KOPT-K1 (cell line): ENCODE measurements at regions not wholly inside any gene's neighbourhood (a gene's known extent, or its start where the extent isn't known, plus 50 kb on each side); places are given as distances from the start of the nearest gene placed in this dataset.

Experiments
- H3K27ac ChIP-seq: fragments of 200-600 bp; sonication (generic); 2 replicates; pipeline ENCODE4 v1.5.1; 2016; ENCODE audit warnings: antibody characterized with exemption, mild to moderate bottlenecking, low read depth, low read length; ENCODE audit not compliant: poor library complexity, severe bottlenecking
- H3K36me3 ChIP-seq: fragments of 200-600 bp; sonication (generic); 2 replicates; pipeline ENCODE4 v1.5.1; 2017; ENCODE audit warnings: antibody characterized with exemption, mild to moderate bottlenecking, low read length, moderate library complexity; ENCODE audit not compliant: insufficient read depth
- H3K9me3 ChIP-seq: fragments of 200-600 bp; sonication (generic); 2 replicates; pipeline ENCODE4 v1.5.1; 2017; ENCODE audit warnings: antibody characterized with exemption, low read length, mild to moderate bottlenecking; ENCODE audit not compliant: insufficient read depth, poor library complexity, severe bottlenecking

DNA sequence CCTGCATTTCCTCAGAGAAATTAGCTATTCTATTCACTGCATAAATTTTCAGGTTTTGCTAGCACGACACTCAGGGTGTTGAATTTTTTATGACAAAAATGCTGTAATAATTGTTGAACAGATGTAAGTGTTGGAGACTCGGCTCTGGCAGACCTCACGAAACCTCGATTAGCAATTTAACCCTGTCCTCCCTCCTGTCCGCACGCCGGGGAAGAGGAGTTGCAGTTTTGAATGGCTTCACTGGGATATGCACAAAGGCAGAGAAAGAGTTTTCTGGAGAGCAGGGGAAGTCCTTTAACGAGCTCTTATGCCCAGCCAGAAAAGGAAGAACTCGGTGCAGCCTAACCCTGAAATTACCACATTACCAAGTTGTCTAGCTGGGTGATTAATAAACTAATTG lies 661.1 kb downstream of the VRK1 start:
- Histone ChIP-seq H3K27ac (no peak overlapping the region), H3K9me3 (peaks cover 13% of the 10 kb centered on the region), H3K36me3 (no peaks in the 10 kb centered on the region)

- Histone ChIP-seq H3K36me3 (no peaks in the 10 kb centered on the region), H3K9me3 (peaks cover 13% of the 10 kb centered on the region), H3K27ac (no peak overlapping the region)
These were observed 661.7 kb downstream of the VRK1 start for GRCh38 chr14:97458661-97459579.

DNA sequence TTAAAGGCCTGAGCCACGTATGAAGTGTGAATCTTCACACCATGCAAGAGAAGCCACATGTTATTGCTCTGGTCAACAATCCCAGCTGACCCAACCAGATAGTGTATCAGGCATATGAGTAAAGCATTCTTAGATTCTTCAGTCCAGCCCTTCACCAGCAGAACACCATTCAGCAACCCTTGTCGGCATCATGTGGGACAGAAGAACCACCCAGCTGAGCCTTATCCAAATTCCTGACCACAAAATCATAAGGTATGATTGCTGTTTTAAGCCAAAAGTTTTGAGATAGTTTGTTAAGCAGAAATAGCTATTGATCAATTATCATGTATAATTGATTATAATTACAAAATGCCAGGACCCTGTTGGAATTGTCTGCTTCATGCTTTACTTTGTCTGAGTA lies 664.9 kb downstream of the VRK1 start:
- H3K9me3 ChIP-seq: peaks cover 13% of the 10 kb centered on the region
- H3K27ac ChIP-seq: no peak overlapping the region
- no peaks in the 10 kb centered on the region for H3K36me3 ChIP-seq

DNA sequence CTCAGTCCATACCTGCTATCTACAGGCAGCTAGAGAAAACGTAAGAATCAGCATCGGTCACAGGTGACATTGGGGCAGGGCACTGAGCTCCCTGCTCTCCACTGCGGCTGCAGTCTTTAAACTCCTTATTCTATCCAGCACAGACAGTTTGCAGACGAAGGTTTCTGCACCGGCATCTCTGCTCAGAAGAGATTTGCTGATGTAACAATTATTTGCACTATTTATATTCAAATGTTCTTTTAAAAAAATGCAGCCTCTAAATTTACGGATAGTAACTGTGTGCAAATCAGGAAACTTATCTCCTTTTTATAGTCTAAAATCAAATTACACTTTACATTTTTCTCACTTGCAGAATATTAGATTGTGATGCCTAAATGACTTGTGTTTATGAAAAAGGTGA lies 671.0 kb downstream of the VRK1 start:
- no peak overlapping the region for H3K27ac ChIP-seq
- peaks cover 4% of the 10 kb centered on the region for H3K9me3 ChIP-seq
- H3K36me3 ChIP-seq: no peaks in the 10 kb centered on the region

- Histone ChIP-seq H3K9me3 (peaks cover 4% of the 10 kb centered on the region), H3K27ac (no peak overlapping the region), H3K36me3 (no peaks in the 10 kb centered on the region)
These were observed 680.2 kb downstream of the VRK1 start for GRCh38 chr14:97477353-97477752.

DNA sequence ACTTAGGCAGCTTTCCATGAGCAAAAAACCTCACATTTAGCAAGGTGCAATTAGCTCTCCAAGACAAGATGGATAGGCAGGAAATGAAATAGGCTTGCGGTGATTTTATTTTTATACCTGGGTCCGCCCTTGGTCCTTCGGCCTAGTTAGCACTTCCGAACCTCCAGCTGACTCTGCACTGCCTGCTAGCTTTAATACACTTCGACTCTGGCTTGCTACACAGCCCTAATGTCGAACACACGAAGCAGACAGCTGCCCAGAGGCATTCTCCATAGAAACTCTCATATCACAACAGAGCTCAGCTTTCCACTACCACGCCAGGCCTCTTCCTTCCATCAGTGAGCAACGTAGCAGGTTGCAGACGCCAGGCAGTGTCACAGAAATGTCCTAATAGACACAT lies 688.0 kb downstream of the VRK1 start:
- Histone ChIP-seq H3K27ac (no peak overlapping the region), H3K9me3 (no peaks in the 10 kb centered on the region)

DNA sequence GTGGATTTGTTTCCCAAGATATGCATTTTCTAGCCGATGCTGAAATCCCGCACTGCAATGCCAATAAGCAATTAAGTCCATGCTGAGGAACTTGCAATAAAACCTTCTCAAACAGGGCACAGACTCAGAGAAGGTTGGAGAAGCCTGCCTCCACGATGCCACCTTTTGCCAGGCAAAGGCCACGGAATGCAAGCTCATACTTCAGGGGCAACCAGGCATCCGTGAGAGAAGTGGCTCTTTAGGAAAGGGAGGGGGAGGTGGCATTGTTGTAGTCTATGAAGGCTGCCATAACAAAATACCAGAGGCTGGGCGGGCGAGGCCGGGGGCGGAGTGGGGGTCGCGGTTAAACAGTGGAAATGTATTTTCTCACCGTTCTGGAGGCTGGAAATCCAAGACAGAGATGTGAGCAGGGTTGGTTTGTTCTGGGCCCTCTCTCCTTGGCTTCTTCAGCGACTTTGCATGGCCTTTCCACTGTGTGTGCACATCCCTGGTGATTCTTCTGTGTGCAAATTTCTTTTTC lies 689.5 kb downstream of the VRK1 start:
- no peak overlapping the region for H3K27ac ChIP-seq
- no peaks in the 10 kb centered on the region for H3K9me3 ChIP-seq
- H3K36me3 ChIP-seq: no peaks in the 10 kb centered on the region

More for the DNA sequence above, 688.0 kb downstream of the VRK1 start:
- H3K36me3 ChIP-seq: no peaks in the 10 kb centered on the region

DNA sequence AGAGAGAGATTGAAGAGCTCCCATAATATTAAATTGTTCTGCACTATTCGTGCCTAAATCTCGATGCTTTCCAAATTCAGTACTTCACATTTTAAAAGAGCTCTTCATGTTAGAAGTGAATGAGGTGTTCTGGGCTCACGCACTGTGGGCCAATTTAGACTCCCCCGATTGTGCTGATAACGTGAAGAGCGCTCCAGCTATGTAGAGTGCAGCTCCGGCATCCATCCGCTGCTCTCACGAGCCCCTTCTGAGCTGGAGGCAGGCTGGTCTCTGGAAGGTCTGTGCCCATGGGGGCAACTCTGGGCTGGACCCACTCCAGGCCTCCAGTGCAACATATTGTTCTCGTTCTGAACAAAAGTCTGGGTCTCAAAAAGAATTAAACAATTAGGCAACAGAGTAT lies 692.6 kb downstream of the VRK1 start:
- H3K27ac ChIP-seq: no peak overlapping the region
- H3K9me3 ChIP-seq: peaks cover 21% of the 10 kb centered on the region
- no peaks in the 10 kb centered on the region for H3K36me3 ChIP-seq

DNA sequence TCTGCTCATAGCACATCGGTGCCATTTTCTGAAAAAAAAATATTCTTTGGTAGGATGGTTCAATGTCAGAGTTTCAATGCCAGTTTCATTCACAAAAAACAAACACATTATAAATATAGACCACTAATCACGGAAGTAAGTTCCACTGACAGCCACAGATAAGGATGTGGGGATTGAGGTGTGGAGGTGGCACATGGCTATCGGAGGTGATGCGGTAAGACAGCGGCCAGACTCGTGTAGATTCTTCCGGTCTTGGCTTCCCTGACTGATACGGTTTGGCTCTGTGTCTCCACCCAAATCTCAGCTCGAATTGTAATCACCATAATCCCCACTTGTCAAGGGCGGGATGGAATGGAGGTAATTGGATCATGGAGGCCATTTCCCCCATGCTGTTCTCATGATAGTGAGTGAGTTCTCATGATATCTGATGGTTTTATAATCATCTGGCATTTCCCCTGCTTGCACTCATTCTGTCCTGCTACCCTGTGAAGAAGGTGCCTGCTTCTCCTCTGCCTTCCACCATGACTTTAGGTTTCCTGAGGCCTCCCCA lies 693.4 kb downstream of the VRK1 start:
- peaks cover 21% of the 10 kb centered on the region for H3K9me3 ChIP-seq
- H3K36me3 ChIP-seq: no peaks in the 10 kb centered on the region
- no peak overlapping the region for H3K27ac ChIP-seq

GRCh38 chr14:97491697-97492096 lies 694.5 kb downstream of the VRK1 start:
- Histone ChIP-seq H3K36me3 (no peaks in the 10 kb centered on the region), H3K27ac (no peak overlapping the region), H3K9me3 (peaks cover 21% of the 10 kb centered on the region)

GRCh38 chr14:97499790-97500481 lies 702.8 kb downstream of the VRK1 start:
- Histone ChIP-seq H3K27ac (no peak overlapping the region), H3K9me3 (no peaks in the 10 kb centered on the region), H3K36me3 (no peaks in the 10 kb centered on the region)

- H3K9me3 ChIP-seq: peaks cover 40% of the 10 kb centered on the region
- no peak overlapping the region for H3K27ac ChIP-seq
- H3K36me3 ChIP-seq: no peaks in the 10 kb centered on the region
These were observed 709.4 kb downstream of the VRK1 start for GRCh38 chr14:97506626-97507025.

DNA sequence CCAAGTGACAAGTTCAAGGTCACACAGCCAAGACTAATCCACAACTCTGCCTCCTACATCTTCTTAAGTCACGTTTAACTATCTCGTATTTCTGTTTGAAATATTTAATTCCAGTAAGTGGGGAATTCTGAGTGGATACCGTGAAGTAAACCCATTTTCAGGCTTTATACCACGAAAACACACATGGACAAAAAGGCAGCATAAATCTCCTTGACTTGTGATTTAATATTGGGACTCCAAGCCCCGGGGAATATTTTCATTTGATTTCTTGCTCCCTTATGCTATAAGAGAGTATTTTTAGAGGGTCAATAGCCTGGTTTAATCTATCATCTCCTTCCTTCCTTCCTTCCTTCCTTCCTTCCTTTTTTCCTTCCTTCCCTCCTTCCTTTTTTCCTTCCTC lies 716.7 kb downstream of the VRK1 start:
- no peaks in the 10 kb centered on the region for H3K36me3 ChIP-seq
- H3K9me3 ChIP-seq: peaks cover 13% of the 10 kb centered on the region
- H3K27ac ChIP-seq: no peak overlapping the region

DNA sequence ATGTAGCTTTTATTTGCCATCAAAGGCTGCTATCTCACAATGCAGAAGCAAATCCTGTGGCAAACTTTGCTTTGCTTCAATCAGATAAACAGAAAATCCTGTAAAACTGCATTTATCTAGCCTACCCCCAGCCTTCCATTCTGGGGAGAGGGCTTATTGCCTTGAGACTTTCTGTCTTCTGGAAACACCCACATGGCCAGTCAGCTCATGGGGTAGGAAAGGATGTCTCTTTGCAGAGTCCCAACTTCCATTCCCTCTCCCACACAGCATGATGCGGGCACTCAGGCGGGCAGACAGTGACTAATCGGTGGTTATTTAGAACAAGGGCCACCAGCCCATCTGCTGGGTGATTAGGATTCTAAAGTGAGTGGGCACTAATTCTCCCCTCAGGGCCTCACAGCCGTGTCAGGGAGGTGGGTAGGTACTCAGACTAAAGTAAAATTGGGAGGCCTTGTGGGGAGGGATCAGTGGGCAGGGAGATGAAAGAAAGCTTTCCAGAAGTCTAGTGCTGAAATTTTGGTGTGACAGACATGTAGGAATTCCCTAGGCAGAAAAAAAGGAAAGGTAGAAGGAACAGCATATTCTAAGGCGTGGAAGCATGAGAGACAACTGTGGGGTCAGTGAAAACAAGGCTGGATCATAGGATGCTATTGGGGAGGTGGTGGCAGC lies 720.5 kb downstream of the VRK1 start:
- Histone ChIP-seq H3K9me3 (no peaks in the 10 kb centered on the region), H3K36me3 (no peaks in the 10 kb centered on the region), H3K27ac (no peak overlapping the region)

DNA sequence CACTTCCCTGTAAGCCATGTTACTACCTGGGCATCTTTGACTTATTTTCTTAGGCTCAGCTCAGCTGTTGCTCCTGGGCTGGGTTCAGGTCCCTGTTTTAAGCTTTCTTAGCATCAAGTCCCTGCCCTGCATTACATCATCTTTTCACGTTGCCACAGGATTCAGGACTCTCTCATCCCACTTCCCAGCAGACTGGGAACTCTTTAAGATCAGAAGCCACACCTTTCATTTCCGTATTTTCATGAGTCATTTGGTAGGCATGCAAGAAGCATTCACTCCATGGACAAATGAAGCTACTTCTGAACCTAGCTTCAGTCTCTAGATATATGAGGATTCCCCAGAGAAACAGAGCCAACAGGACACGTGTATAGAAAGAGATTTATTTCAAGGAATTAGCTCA lies 726.8 kb downstream of the VRK1 start:
- H3K36me3 ChIP-seq: no peaks in the 10 kb centered on the region
- no peak overlapping the region for H3K27ac ChIP-seq
- no peaks in the 10 kb centered on the region for H3K9me3 ChIP-seq
